ENCODE measurements at regions not wholly inside any gene's neighbourhood (a gene's known extent, or its start where the extent isn't known, plus 50 kb on each side); places are given as distances from the start of the nearest gene placed in this dataset.

- Histone ChIP-seq H2BK5ac (ENCODE audit: insufficient read length, low read length) (no peak overlapping the region), H3K27ac (ENCODE audit: insufficient read length, low read depth, low read length) (no peak overlapping the region), H3K23me2 (ENCODE audit: insufficient read length, low read depth, low read length, poor library complexity, severe bottlenecking) (no peaks in the 10 kb centered on the region), H2BK20ac (ENCODE audit: low read depth, low read length, poor library complexity, severe bottlenecking) (no peak overlapping the region), H3K56ac (ENCODE audit: insufficient read length, low read depth, low read length) (no peak overlapping the region), H3K23ac (ENCODE audit: insufficient read length, low read depth, low read length) (no peak overlapping the region), H2BK15ac (ENCODE audit: low read depth, low read length) (no peak overlapping the region), H3K9ac (ENCODE audit: extremely low read depth, insufficient read length, low read length) (no peak overlapping the region), H3K14ac (ENCODE audit: insufficient read depth, low read length) (no peak overlapping the region), H3K79me2 (ENCODE audit: insufficient read depth, low read length) (no peaks in the 10 kb centered on the region), H2AFZ (ENCODE audit: low read length) (no peak overlapping the region), H2AK5ac (ENCODE audit: insufficient read length, low read length) (no peak overlapping the region), H2BK120ac (ENCODE audit: low read depth, low read length, poor library complexity, severe bottlenecking) (no peak overlapping the region), H4K20me1 (ENCODE audit: control insufficient read depth, insufficient read depth, insufficient read length) (no peaks in the 10 kb centered on the region), H3K4ac (ENCODE audit: low read depth, low read length) (no peak overlapping the region), H3K79me1 (ENCODE audit: insufficient read depth, low read depth, low read length, poor library complexity, severe bottlenecking) (no peaks in the 10 kb centered on the region), H2BK12ac (ENCODE audit: insufficient read length, low read depth, low read length) (no peak overlapping the region), H4K8ac (replicated peaks; ENCODE audit: insufficient read length, low read depth, low read length) (no peak overlapping the region), H4K5ac (ENCODE audit: insufficient read length, low read depth, low read length) (no peak overlapping the region), H3K4me2 (ENCODE audit: insufficient read depth, insufficient read length, low read length) (no peak overlapping the region), H3K18ac (ENCODE audit: insufficient read length, low read depth, low read length) (no peak overlapping the region), H3T11ph (ENCODE audit: low read length) (no peak overlapping the region), H3K4me1 (ENCODE audit: insufficient read depth, low read length) (no peaks in the 10 kb centered on the region), H4K91ac (ENCODE audit: insufficient read length, low read depth, low read length) (no peak overlapping the region), H3K9me3 (ENCODE audit: control insufficient read depth, low read depth, low read length) (no peaks in the 10 kb centered on the region), H3K27me3 (ENCODE audit: insufficient read depth, low read length) (no peaks in the 10 kb centered on the region)
- no CpG with 5 or more reads among the region's 22 CpGs for WGBS (ENCODE audit: extremely low coverage, insufficient read length, low lambda C conversion rate)
- DNase-seq: peak; percentile 19
- H3K27ac Mint-ChIP-seq: peak overlapping the region in 1 of 3 experiments; percentile 65; a peak in 1 of 7 replicates
- TF ChIP-seq CTCF (conservative IDR thresholded peaks at IDR 0.05): no peak
- peaks cover 3 to 13% (median 6%) of the 10 kb centered on the region in 3 experiments; a peak in 6 of 7 replicates for H3K36me3 Mint-ChIP-seq (ENCODE audit: insufficient read depth in 1 of 3, low read depth in 3 of 3)
- H3K4me1 Mint-ChIP-seq: peaks cover under 1 to 4% of the 10 kb centered on the region in 2 experiments; a peak in 3 of 4 replicates
- H3K27me3 Mint-ChIP-seq (ENCODE audit: low read depth): peaks cover 4% of the 10 kb centered on the region; the same call in 1 of the 2 replicates
- no peak overlapping the region for H3K4me3 Mint-ChIP-seq
- H3K9me3 Mint-ChIP-seq: peaks cover 12 to 14% of the 10 kb centered on the region in 2 experiments
Measured at GRCh38 chr11:69874178-69874983, 55.2 kb upstream of the FGF3 start.
